Ishikawa (cell line): ENCODE measurements at regions not wholly inside any gene's neighbourhood (a gene's known extent, or its start where the extent isn't known, plus 50 kb on each side); places are given as distances from the start of the nearest gene placed in this dataset.

Experiments used
- CEBPB ChIP-seq: IDR thresholded peaks from 2 replicates; pipeline ENCODE4 v1.6.1; 2012
- CREB1 ChIP-seq: IDR thresholded peaks from 2 replicates; pipeline ENCODE4 v1.6.1; 2012; ENCODE audit warnings: low read depth
- EGR1 ChIP-seq: IDR thresholded peaks from 2 replicates; pipeline ENCODE4 v1.6.1; 2012
- EP300 ChIP-seq: IDR thresholded peaks from 2 replicates; pipeline ENCODE4 v1.6.1; 2012; ENCODE audit warnings: borderline replicate concordance
- FOXM1 ChIP-seq: IDR thresholded peaks from 2 replicates; pipeline ENCODE4 v1.6.1; 2012; ENCODE audit warnings: low read depth, borderline replicate concordance
- MAX ChIP-seq: IDR thresholded peaks from 2 replicates; pipeline ENCODE4 v1.6.1; 2012
- NFIC ChIP-seq: IDR thresholded peaks from 2 replicates; pipeline ENCODE4 v1.6.1; 2012
- RAD21 ChIP-seq: IDR thresholded peaks from 2 replicates; pipeline ENCODE4 v1.6.1; 2012; ENCODE audit warnings: low read depth
- REST ChIP-seq: IDR thresholded peaks from 2 replicates; pipeline ENCODE4 v1.6.1; 2012; ENCODE audit warnings: low read depth, mild to moderate bottlenecking
- TAF1 ChIP-seq: IDR thresholded peaks from 2 replicates; pipeline ENCODE4 v1.6.1; 2012; ENCODE audit warnings: low read depth, mild to moderate bottlenecking
- TCF12 ChIP-seq: IDR thresholded peaks from 2 replicates; pipeline ENCODE4 v1.6.1; 2012; ENCODE audit warnings: low read depth
- TEAD4 ChIP-seq: IDR thresholded peaks from 2 replicates; pipeline ENCODE4 v1.6.1; 2012
- USF1 ChIP-seq: IDR thresholded peaks from 2 replicates; pipeline ENCODE4 v1.6.1; 2012
- YY1 ChIP-seq: IDR thresholded peaks from 2 replicates; pipeline ENCODE4 v1.6.1; 2012; ENCODE audit warnings: low read depth
- ZBTB7A ChIP-seq: IDR thresholded peaks from 2 replicates; pipeline ENCODE4 v1.6.1; 2012; ENCODE audit warnings: low read depth

GRCh38 chr6:917296-917695 is 224.4 kb upstream of the EXOC2 start:
- no peak for TF ChIP-seq NFIC
- TF ChIP-seq REST: no peak
- TF ChIP-seq TEAD4: no peak
- no peak for TF ChIP-seq YY1
- TF ChIP-seq MAX: no peak
- TF ChIP-seq EGR1: no peak
- TF ChIP-seq TCF12: no peak
- TF ChIP-seq CEBPB: no peak
- TF ChIP-seq FOXM1: no peak
- no peak for TF ChIP-seq CREB1

GRCh38 chr6:916131-916530 is 223.2 kb upstream of the EXOC2 start:
- TF ChIP-seq CEBPB: no peak
- no peak for TF ChIP-seq EP300
- TF ChIP-seq REST: no peak
- no peak for TF ChIP-seq RAD21
- no peak for TF ChIP-seq TEAD4
- no peak for TF ChIP-seq ZBTB7A

GRCh38 chr6:912871-913835 is 220.2 kb upstream of the EXOC2 start:
- TF ChIP-seq RAD21 (peak; percentile 78), EGR1 (no peak), TAF1 (no peak)

- TF ChIP-seq TCF12 (no peak), REST (no peak), ZBTB7A (no peak), EP300 (no peak), NFIC (no peak), CEBPB (no peak), TAF1 (no peak), CREB1 (no peak), RAD21 (no peak), USF1 (no peak), FOXM1 (no peak), YY1 (no peak), TEAD4 (no peak), EGR1 (no peak), MAX (no peak)
These were observed 215.0 kb upstream of the EXOC2 start for GRCh38 chr6:907928-908327.

DNA sequence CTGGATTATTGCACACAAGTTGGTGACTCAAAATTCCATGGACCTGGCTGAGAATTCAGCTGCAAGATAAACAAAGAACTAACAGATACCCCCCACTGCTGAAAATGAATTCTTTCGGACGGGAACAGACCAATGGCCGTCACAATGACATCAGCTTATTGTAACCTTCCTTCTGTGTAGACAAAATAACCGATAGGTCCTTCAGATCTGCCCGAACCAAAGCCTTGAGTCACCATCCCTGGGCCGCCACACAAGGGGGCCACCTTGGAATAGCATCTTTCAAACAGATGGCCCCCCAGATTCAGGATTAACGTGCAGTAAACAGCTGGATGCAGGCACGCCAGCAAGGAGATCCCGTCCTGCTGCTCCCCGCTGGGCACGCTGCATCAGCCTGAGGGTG is 214.0 kb upstream of the EXOC2 start:
- TF ChIP-seq CREB1: 0 out of 2 replicates have a peak, but pooled peaks have one; percentile 14
- TF ChIP-seq TAF1: no peak
- 0 out of 2 replicates have a peak, but pooled peaks have one; percentile 22 for TF ChIP-seq TEAD4
- TF ChIP-seq FOXM1: no peak
- no peak for TF ChIP-seq NFIC
- TF ChIP-seq EP300: no peak; the same call in 1 of the 2 replicates
- TF ChIP-seq CEBPB: no peak
